ENCODE measurements at regions not wholly inside any gene's neighbourhood (a gene's known extent, or its start where the extent isn't known, plus 50 kb on each side); places are given as distances from the start of the nearest gene placed in this dataset.

GRCh38 chr7:142697270-142697669 is 52.0 kb upstream of the PRSS1 start:
- TF ChIP-seq CTCF (conservative IDR thresholded peaks at IDR 0.05) (no peak), EZH2 (IDR thresholded peaks at IDR 0.05; ENCODE audit: low read depth) (no peak)

Measured in PC-9 (cell line).